ENCODE measurements at regions not wholly inside any gene's neighbourhood (a gene's known extent, or its start where the extent isn't known, plus 50 kb on each side); places are given as distances from the start of the nearest gene placed in this dataset.

DNA sequence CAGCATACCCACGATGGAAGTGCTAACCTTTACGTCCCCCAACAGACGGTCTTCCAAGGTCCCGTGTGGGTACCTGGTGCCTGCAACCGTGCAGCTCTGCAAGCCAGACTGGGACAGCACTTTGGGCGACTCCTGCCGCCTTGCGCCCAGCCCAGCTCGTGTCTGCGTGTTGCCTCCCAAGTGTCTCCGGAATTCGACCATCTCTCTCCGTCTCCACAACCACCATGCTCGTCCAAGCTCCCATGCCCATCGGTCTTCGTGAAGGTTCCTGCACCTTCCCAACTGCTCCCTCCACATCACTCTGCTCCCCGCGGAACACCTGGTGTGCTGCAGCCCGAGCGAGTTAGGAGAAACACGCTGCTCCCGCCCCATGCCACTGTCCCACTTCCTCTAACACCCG, 173.2 kb upstream of the AFDN start:
- no peak for TF ChIP-seq TCF12 (IDR thresholded peaks at IDR 0.05; ENCODE audit: low read depth)
- TF ChIP-seq, protein P1, sequence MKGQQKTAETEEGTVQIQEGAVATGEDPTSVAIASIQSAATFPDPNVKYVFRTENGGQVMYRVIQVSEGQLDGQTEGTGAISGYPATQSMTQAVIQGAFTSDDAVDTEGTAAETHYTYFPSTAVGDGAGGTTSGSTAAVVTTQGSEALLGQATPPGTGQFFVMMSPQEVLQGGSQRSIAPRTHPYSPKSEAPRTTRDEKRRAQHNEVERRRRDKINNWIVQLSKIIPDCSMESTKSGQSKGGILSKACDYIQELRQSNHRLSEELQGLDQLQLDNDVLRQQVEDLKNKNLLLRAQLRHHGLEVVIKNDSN (IDR thresholded peaks at IDR 0.05) = no peak

DNA sequence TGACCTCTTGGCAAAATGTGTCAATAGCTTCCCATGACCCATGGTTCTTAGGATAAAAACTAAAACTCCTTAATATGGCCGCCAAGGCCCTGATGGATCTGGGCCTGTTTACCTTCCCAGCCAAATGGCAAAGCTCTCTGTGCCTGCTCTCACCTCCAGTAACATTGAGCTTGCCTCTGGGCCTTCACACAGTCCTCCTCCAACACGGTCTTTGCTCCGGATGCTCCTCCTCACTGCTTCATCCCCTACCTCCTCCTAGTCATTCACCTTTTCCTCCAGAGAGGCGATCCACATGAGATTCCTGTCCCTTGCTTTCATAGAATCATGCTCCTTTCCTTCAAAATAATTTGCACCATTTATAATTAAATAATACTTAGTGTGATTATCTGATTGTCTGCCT, 172.3 kb upstream of the AFDN start:
- TF ChIP-seq ZBTB7A (IDR thresholded peaks at IDR 0.05; ENCODE audit: low read depth) = no peak
- TF ChIP-seq CEBPB (IDR thresholded peaks at IDR 0.05) = no peak
- TF ChIP-seq CREB1 (IDR thresholded peaks at IDR 0.05; ENCODE audit: low read depth) = no peak
- no peak for TF ChIP-seq YY1 (IDR thresholded peaks at IDR 0.05; ENCODE audit: low read depth)
- no peak for TF ChIP-seq NFIC (IDR thresholded peaks at IDR 0.05)

- TF ChIP-seq TAF1 (IDR thresholded peaks at IDR 0.05; ENCODE audit: low read depth) = no peak
- TF ChIP-seq NFIC (IDR thresholded peaks at IDR 0.05) = no peak
- TF ChIP-seq, protein P1 (IDR thresholded peaks at IDR 0.05) = no peak
- no peak for TF ChIP-seq REST (IDR thresholded peaks at IDR 0.05; ENCODE audit: low read depth)
- TF ChIP-seq CREB1 (IDR thresholded peaks at IDR 0.05; ENCODE audit: low read depth) = no peak
- no peak for TF ChIP-seq CEBPB (IDR thresholded peaks at IDR 0.05)
- no peak for TF ChIP-seq EGR1 (IDR thresholded peaks at IDR 0.05)
Measured at GRCh38 chr6:167655174-167655821, 171.4 kb upstream of the AFDN start.

DNA sequence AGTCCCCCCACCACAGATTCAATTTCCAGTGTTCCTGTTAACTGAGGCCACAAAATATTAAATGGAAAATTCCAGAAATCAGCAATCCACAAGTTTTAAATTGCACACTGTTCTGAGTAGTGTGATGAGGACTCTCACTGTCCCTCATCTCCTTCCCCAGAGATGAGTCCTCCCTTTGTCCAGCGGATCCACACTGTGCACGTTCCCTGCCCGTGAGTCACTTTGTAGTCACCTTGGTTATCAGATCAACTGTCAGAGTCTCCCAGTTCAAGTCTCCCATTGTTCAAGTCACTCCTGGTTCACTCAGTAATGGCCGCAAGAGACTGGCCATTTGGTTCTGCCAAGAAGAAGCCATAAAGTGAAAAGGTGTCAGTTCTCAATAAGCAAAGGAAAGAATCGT, 168.6 kb upstream of the AFDN start:
- TF ChIP-seq TEAD4 (IDR thresholded peaks at IDR 0.05) (no peak), TCF12 (IDR thresholded peaks at IDR 0.05; ENCODE audit: low read depth) (no peak), YY1 (IDR thresholded peaks at IDR 0.05; ENCODE audit: low read depth) (no peak), FOXM1 (IDR thresholded peaks at IDR 0.05; ENCODE audit: borderline replicate concordance, low read depth) (no peak), REST (IDR thresholded peaks at IDR 0.05; ENCODE audit: low read depth) (no peak), RAD21 (IDR thresholded peaks at IDR 0.05; ENCODE audit: low read depth) (no peak), TAF1 (IDR thresholded peaks at IDR 0.05; ENCODE audit: low read depth) (no peak)
- TF ChIP-seq, protein P1 (IDR thresholded peaks at IDR 0.05) = no peak
- TF ChIP-seq, protein P2, sequence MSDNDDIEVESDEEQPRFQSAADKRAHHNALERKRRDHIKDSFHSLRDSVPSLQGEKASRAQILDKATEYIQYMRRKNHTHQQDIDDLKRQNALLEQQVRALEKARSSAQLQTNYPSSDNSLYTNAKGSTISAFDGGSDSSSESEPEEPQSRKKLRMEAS (IDR thresholded peaks at IDR 0.05) = no peak

DNA sequence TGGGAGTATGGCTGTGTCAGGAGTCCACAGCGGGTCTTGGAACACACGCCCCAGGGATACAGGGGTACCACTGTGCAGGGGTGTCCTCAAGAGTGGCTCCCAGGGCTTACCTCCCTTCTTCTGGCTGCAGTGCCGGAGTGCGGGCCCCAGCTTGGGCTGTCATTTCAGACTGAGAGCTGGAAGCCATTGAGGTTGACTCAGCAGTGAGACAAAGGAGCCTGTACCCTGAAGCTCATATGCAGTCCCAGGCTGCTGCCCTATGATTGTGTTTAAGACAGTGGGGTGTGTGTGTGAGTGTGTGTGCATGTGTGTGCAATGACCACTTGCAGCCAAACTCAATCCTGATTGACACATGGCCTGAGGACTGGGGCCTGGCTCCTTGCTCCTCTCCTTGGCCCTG, 167.7 kb upstream of the AFDN start:
- TF ChIP-seq TCF12 (IDR thresholded peaks at IDR 0.05; ENCODE audit: low read depth) = no peak
- no peak for TF ChIP-seq NFIC (IDR thresholded peaks at IDR 0.05)
- no peak for TF ChIP-seq EGR1 (IDR thresholded peaks at IDR 0.05)
- TF ChIP-seq FOXM1 (IDR thresholded peaks at IDR 0.05; ENCODE audit: borderline replicate concordance, low read depth) = no peak
- no peak for TF ChIP-seq CREB1 (IDR thresholded peaks at IDR 0.05; ENCODE audit: low read depth)
- TF ChIP-seq ZBTB7A (IDR thresholded peaks at IDR 0.05; ENCODE audit: low read depth) = no peak
- no peak for TF ChIP-seq CEBPB (IDR thresholded peaks at IDR 0.05)
- TF ChIP-seq TAF1 (IDR thresholded peaks at IDR 0.05; ENCODE audit: low read depth) = no peak
- no peak for TF ChIP-seq EP300 (IDR thresholded peaks at IDR 0.05; ENCODE audit: borderline replicate concordance)
- TF ChIP-seq RAD21 (IDR thresholded peaks at IDR 0.05; ENCODE audit: low read depth) = no peak
- TF ChIP-seq, protein P2 (IDR thresholded peaks at IDR 0.05) = no peak
- TF ChIP-seq TEAD4 (IDR thresholded peaks at IDR 0.05) = no peak

DNA sequence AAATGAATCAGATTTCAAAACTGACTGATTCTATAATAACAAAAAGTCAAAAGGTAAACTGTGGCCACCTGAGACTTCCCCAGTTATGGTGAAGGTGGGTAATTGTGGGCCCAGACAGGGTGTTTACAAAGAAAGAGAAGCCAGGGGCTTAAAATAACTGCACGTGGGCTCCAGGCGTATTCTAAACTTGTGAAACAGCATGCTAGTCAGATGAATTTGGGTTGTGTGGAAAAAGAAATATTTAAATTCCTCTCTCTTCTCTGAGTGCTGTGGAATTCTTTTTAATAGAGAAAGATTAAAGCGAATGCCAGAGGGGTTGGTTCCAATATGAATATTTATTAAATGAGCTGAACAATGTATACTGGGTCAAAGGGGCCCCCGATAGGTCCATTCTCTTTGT, 166.3 kb upstream of the AFDN start:
- no peak for TF ChIP-seq CREB1 (IDR thresholded peaks at IDR 0.05; ENCODE audit: low read depth)
- TF ChIP-seq, protein P1 (IDR thresholded peaks at IDR 0.05) = no peak
- TF ChIP-seq, protein P2 (IDR thresholded peaks at IDR 0.05) = no peak
